ENCODE measurements at regions not wholly inside any gene's neighbourhood (a gene's known extent, or its start where the extent isn't known, plus 50 kb on each side); places are given as distances from the start of the nearest gene placed in this dataset.

DNA sequence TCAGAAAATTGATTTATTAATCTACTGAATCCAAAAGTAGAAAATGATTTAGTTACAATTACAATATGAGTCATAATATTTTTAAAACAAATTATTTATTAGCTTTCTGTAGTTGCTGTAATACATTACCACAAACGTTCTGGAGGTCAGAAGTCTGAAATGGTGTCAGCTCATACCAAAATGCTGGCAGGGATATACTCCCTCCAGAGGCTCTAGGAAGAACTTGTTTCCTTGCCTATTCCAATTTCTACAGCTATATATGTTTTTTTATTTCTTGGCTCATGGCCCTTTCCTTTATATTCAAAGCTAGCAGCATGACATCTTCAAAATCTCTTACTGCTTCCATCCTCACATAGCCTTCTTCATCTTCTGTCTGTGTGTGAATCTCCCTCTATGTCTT is 667.9 kb upstream of the ITGA1 start:
- in situ Hi-C loops (cut with MboI; ENCODE audit: low pct_ligation_motif_present in 1 of 4, low pct_unique_long_range_greater_than_20kb in 1 of 4, low sequenced_read_pairs in 3 of 4), result no loop called here
- 7 to 11% methylated on average over 1 of the region's 1 CpG for WGBS, 2 donors (ENCODE audit: low coverage in 1 of 2)

DNA sequence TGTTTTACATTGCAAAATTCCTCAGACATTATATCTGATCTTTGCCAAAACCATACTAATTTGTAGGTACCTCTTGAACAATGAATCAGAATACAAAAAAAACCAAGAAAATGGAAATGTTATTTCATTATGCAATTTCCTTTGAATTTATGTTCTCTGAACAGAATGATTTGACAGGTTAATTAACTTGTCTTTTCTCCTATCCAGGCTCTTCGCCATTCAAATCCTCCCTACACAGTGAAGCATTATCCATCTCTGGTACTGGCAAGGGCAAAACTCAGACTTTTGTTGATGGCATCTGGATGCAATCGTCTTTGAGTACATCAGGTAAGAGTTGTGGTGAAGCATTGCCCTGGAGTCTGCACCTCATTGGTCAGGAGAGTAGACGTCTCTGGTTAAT is 655.7 kb upstream of the ITGA1 start:
- in situ Hi-C loops (cut with MboI; ENCODE audit: low pct_ligation_motif_present in 1 of 4, low pct_unique_long_range_greater_than_20kb in 1 of 4, low sequenced_read_pairs in 3 of 4), result no loop called here
- H3K4me1 ChIP-seq, result no peaks in the 10 kb centered on the region
- H3K36me3 ChIP-seq, result no peaks in the 10 kb centered on the region
- WGBS, 2 donors (ENCODE audit: low coverage in 1 of 2), result 61 to 70% methylated on average over 2 to 3 of the region's 3 CpGs
- H3K9me3 ChIP-seq, result no peaks in the 10 kb centered on the region
- no peaks in the 10 kb centered on the region for H3K27me3 ChIP-seq
- no peak overlapping the region for H3K4me3 ChIP-seq
- TF ChIP-seq POLR2A (IDR thresholded peaks at IDR 0.05) (no peak), POLR2AphosphoS5 (IDR thresholded peaks at IDR 0.05) (no peak), EP300 (IDR thresholded peaks at IDR 0.05; ENCODE audit: low read depth) (no peak)
- TF ChIP-seq, protein P1, sequence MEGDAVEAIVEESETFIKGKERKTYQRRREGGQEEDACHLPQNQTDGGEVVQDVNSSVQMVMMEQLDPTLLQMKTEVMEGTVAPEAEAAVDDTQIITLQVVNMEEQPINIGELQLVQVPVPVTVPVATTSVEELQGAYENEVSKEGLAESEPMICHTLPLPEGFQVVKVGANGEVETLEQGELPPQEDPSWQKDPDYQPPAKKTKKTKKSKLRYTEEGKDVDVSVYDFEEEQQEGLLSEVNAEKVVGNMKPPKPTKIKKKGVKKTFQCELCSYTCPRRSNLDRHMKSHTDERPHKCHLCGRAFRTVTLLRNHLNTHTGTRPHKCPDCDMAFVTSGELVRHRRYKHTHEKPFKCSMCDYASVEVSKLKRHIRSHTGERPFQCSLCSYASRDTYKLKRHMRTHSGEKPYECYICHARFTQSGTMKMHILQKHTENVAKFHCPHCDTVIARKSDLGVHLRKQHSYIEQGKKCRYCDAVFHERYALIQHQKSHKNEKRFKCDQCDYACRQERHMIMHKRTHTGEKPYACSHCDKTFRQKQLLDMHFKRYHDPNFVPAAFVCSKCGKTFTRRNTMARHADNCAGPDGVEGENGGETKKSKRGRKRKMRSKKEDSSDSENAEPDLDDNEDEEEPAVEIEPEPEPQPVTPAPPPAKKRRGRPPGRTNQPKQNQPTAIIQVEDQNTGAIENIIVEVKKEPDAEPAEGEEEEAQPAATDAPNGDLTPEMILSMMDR (IDR thresholded peaks at IDR 0.05), result no peak
- intact Hi-C loops (cut with DNase I; ENCODE audit: low total_unique reads), result no loop called here
- H3K27ac ChIP-seq, result no peak overlapping the region
- no peak for DNase-seq

More for the DNA sequence above, 667.9 kb upstream of the ITGA1 start:
- no peak for TF ChIP-seq EP300 (IDR thresholded peaks at IDR 0.05; ENCODE audit: low read depth)
- TF ChIP-seq POLR2AphosphoS5 (IDR thresholded peaks at IDR 0.05), result no peak
- TF ChIP-seq POLR2A (IDR thresholded peaks at IDR 0.05), result no peak
- TF ChIP-seq, protein P1 (IDR thresholded peaks at IDR 0.05), result no peak
- DNase-seq, result no peak
- Histone ChIP-seq H3K9me3 (no peaks in the 10 kb centered on the region), H3K27me3 (no peaks in the 10 kb centered on the region), H3K36me3 (no peaks in the 10 kb centered on the region), H3K27ac (no peak overlapping the region), H3K4me1 (no peaks in the 10 kb centered on the region), H3K4me3 (no peak overlapping the region)
- intact Hi-C loops (cut with DNase I; ENCODE audit: low total_unique reads), result no loop called here

DNA sequence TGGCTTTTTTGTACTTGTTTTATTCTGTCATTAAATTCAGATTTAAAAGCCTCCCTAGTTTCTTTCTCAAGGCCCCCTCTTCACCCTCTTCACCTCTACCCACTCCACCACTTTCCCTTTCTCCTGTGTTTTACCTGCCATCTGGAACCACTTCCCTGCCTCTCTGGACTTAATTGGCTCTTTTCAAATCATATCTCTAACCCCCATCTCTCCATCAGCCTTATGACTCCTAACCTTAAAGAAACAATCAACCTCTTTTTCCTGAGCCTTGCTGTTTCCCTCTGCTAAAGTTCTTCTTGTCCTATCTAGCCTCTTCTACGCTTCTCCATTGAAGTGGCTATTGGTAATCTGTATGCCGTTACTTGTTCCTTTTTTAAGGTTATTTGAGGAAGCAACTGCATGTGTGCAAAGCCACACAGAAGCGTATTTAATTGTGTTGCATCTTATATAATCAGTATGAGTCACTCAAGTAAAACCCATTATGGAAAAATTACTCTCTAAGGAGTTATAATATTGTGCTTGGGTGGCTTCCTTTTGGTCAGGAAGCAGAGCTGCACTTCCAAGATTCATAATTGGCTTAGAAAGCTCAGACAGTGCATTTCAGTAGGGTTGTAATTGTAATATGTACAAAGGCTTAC is 653.6 kb upstream of the ITGA1 start:
- TF ChIP-seq, protein P1 (IDR thresholded peaks at IDR 0.05), result no peak
- no peak for TF ChIP-seq EP300 (IDR thresholded peaks at IDR 0.05; ENCODE audit: low read depth)
- TF ChIP-seq POLR2A (IDR thresholded peaks at IDR 0.05), result no peak
- TF ChIP-seq POLR2AphosphoS5 (IDR thresholded peaks at IDR 0.05), result no peak
- Histone ChIP-seq H3K27me3 (no peaks in the 10 kb centered on the region), H3K27ac (no peak overlapping the region), H3K4me1 (no peaks in the 10 kb centered on the region), H3K4me3 (no peak overlapping the region), H3K36me3 (no peaks in the 10 kb centered on the region), H3K9me3 (no peaks in the 10 kb centered on the region)
- in situ Hi-C loops (cut with MboI; ENCODE audit: low pct_ligation_motif_present in 1 of 4, low pct_unique_long_range_greater_than_20kb in 1 of 4, low sequenced_read_pairs in 3 of 4) (no loop called here), intact Hi-C loops (cut with DNase I; ENCODE audit: low total_unique reads) (no loop called here)
- 31 to 52% methylated on average over 2 to 3 of the region's 3 CpGs for WGBS, 2 donors (ENCODE audit: low coverage in 1 of 2)
- DNase-seq, result no peak

DNA sequence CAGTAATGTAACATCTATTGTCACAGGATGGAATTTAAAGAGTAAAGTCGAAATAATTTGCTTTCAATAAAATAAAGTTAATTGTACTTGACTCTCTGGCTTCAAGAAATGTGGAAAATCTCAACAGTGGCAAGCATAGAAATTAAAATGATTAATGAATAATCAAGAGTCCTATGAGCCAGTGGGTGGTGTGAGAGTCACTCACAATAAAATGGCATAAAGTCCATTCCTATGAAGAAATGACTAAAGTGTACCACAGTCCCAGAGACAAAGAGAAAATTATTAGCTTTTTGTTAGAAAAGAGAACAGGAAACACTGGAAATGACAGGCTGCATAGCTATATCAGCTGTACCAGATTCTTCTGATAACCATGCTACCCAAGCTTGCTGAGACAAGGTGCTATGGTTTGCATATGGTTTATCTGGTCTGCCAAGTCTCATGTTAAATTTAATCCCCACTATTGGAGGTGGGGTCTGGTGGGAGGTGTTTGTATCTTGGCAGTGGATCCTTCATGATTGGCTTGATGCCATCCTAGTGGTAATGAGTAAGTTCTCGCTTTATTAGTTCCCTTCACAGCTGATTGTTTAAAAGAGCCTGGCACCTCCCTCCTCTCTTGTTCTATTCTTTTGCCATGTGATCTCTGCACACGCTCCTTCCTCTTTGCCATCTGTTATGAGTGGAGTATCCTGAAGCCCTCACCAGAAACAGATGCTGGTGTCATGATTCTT is 647.7 kb upstream of the ITGA1 start:
- WGBS, 2 donors (ENCODE audit: low coverage in 1 of 2), result 51 to 54% methylated on average over 3 of the region's 3 CpGs
- intact Hi-C loops (cut with DNase I; ENCODE audit: low total_unique reads), result no loop called here
- no peaks in the 10 kb centered on the region for H3K4me1 ChIP-seq

More for the DNA sequence above, 647.7 kb upstream of the ITGA1 start:
- Histone ChIP-seq H3K27ac (no peak overlapping the region), H3K36me3 (no peaks in the 10 kb centered on the region), H3K4me3 (no peak overlapping the region), H3K9me3 (no peaks in the 10 kb centered on the region), H3K27me3 (no peaks in the 10 kb centered on the region)
- no peak for TF ChIP-seq EP300 (IDR thresholded peaks at IDR 0.05; ENCODE audit: low read depth)
- no peak for TF ChIP-seq POLR2A (IDR thresholded peaks at IDR 0.05)
- TF ChIP-seq POLR2AphosphoS5 (IDR thresholded peaks at IDR 0.05), result no peak
- TF ChIP-seq, protein P1 (IDR thresholded peaks at IDR 0.05), result no peak
- in situ Hi-C loops (cut with MboI; ENCODE audit: low pct_ligation_motif_present in 1 of 4, low pct_unique_long_range_greater_than_20kb in 1 of 4, low sequenced_read_pairs in 3 of 4), result no loop called here
- no peak for DNase-seq
